Dermis microvascular lymphatic vessel endothelial cell (primary cell): ENCODE measurements at regions not wholly inside any gene's neighbourhood (a gene's known extent, or its start where the extent isn't known, plus 50 kb on each side); places are given as distances from the start of the nearest gene placed in this dataset.
"Not testable (repeated sequence)": the region's sequence is repeated elsewhere in the genome, so short reads cannot be mapped to it uniquely, and the experiment has no call there.

ENCODE experiments used
- DNase-seq, 2 donors: peaks; one replicate each; pipeline versions ENCODE4 v3.0.0 to v3.0.0-alpha.2; 2010; ENCODE audit warnings: low read depth in 2 of 2

DNA sequence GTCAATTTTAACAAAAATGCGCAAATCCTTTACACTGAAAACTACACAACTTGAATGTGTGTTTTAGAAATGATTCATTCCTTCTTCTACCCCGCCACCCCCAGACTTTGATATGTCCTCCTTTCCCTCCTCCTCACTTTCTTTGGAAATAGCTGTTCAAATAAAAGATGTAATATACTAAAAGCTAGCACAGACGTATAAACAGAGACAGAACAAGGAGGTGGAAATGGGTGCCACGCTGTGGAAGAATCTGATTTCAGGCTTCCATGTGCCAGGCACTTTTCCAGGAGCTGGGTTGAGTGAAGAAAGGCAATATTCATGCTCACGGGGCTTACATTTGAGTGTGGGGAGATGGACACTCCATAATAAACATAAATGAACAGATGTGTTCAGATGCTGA lies 246.6 kb downstream of the ZNF92 start:
- not testable (repeated sequence) for DNase-seq

DNA sequence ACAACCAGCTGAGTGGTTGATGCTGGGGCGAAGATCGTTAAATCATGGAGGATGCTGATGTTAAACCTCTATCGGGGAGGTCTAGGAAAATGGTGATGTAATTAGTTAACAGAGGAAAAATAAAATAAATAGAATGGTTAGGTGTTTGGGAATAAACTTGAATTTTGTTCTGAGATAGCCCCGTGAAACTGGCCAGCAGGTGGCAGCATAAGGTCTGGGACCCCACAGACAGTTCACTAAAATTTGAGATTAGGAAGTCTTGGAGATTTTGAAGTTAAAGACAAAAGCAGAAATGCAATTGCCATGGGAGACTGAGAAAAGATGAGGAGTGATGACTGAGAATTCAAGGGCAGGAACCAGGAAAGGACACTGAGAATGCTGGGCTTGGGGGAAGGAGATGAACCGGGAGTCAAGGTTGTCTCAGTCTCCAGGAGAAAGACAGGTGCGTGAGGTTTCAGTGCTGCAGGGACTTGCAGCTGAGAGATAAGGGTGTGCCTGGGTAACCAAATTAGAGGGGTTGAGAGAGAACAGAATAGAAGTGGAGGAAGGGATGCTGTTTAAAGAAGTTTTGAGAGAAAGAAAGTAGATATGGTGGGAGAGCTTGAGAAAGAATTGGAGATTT lies 248.0 kb downstream of the ZNF92 start:
- peak; percentile 1 to 8 for DNase-seq

GRCh38 chr7:65631236-65631635 lies 241.6 kb upstream of the VKORC1L1 start:
- not testable (repeated sequence) for DNase-seq

- DNase-seq, result not testable (repeated sequence)
Observed at GRCh38 chr7:65633587-65634404, 239.1 kb upstream of the VKORC1L1 start.

GRCh38 chr7:65638918-65639317 lies 234.0 kb upstream of the VKORC1L1 start:
- DNase-seq, result not testable (repeated sequence)

- DNase-seq, result not testable (repeated sequence)
Observed at GRCh38 chr7:65639717-65640116, 233.2 kb upstream of the VKORC1L1 start.

GRCh38 chr7:65643498-65643897 lies 229.4 kb upstream of the VKORC1L1 start:
- DNase-seq, result not testable (repeated sequence)

DNA sequence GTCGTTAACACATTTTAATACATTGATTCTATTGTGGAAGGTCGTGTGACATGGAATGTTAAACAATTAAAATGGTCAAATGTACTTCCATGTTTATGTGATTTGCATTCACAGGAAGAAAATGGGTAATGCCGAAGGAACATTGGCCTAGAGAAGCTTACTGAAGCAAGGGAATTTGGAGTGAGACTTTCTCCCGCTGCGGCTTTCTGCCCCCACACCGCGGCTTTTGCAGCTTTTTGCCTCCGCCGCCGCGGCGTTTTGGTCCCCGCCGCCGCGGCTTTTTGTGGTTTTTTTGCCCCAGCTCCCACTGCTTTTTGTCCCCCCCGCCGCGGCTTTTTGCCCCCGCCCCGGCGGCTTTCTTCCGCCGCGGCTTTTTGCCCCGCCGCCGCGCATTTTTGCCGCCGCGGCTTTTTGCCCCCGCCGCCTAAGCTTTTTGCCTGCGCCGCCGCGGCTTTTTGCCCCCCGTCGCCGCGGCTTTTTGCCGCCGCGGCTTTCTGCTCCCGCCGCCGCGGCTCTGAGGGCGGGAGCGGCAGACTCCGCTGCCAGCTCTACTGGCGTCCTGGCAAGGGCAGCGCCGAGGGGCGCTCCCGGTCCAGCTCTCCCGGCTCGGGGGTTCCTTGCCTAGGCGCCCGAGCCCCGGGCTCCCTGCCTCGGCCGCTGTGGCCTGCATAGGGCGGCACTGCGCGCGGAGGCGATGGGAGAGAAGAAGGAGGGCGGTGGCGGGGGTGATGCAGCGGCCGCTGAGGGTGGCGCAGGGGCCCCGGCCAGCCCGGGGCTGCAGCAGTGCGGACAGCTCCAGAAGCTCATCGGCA lies 225.5 kb upstream of the VKORC1L1 start:
- not testable (repeated sequence) for DNase-seq

DNA sequence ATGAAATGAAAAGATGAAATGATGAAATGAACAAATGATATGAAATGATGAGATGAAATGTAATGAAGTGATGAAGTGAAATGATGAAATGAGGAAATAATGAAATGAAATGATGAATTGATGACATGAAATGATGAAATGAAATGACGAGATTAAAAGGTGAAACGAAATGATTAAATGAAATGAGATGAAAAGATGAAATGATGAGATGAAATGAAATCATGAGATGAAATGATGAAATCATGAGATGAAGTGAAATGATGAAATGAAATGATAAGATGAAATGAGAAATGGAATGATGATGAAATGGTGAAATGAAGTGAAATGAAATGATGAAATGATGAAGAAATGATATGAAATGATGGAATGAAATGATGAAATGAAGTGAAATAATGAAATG lies 221.7 kb upstream of the VKORC1L1 start:
- DNase-seq, result not testable (repeated sequence)

- DNase-seq, result not testable (repeated sequence)
Observed at GRCh38 chr7:65651826-65652592, 220.9 kb upstream of the VKORC1L1 start.

- DNase-seq, result not testable (repeated sequence)
Observed at GRCh38 chr7:65652669-65653068, 220.2 kb upstream of the VKORC1L1 start.

GRCh38 chr7:65656494-65657188 lies 216.2 kb upstream of the VKORC1L1 start:
- not testable (repeated sequence) for DNase-seq

- not testable (repeated sequence) for DNase-seq
Observed at GRCh38 chr7:65683362-65683761, 189.5 kb upstream of the VKORC1L1 start.

- peak; percentile 25 to 59 for DNase-seq
Observed at GRCh38 chr7:65699026-65699714, 173.7 kb upstream of the VKORC1L1 start.

DNA sequence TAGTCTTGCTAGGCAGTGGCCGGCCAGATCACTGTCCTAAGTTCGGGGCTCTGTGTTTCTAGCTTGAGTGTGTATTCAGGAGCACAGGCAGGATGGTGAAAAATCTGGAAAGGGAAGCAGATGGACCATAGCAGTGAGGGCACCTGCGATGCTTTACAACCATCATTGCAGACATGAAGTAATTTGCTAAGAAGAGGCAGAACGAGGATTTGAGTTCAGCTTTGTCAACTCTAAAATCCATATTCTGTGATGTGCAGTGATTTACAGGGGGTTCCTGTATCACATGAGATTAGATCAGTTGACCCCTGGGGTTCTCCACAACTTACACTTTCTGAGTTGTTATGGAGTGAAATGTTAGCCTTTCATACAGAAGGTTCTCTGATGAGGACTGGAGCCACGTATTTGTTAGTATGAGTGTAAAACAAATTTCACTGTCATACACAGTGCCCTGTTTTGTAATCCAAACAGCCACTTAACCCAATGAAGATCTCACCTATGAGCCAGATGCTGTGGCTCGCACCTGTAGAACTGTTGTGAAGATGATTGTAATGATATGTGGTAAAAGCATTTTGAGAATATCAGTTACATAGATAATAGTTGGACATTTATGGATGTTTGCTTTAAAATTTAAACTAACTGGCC lies 173.0 kb upstream of the VKORC1L1 start:
- DNase-seq, result peak; percentile 22 to 54

DNA sequence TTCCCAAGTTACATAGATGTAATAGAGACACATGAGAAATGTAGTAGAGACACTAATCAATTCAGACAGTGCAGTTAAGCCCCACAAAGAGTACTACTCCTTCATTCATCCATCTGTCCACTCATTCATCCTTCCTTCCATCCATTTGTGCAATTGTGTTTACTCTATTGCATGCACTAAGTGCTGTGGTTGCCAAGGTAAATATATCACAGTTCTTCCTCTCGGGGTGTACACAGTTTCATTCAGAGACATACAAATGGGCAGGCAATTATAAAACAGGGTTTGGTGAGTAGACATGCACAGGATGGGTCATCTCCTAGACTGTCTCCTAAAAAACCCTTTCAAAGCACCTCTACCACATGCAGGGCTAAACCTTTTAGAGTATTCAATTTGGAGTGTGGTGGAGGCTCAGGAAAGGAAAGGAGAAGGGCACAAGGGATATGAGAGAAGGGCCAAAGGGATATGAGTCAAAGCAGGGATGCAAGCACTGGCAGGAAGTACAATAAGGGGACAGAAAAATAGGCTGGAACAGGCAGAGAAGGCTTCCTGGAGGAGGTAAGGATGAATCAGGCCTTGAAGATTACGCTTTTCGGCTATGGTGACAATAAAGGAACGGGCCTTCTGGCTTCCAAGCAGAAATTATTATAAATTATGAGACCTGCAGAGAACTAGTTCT lies 153.6 kb upstream of the VKORC1L1 start:
- DNase-seq, result peak; percentile 30 to 64

DNA sequence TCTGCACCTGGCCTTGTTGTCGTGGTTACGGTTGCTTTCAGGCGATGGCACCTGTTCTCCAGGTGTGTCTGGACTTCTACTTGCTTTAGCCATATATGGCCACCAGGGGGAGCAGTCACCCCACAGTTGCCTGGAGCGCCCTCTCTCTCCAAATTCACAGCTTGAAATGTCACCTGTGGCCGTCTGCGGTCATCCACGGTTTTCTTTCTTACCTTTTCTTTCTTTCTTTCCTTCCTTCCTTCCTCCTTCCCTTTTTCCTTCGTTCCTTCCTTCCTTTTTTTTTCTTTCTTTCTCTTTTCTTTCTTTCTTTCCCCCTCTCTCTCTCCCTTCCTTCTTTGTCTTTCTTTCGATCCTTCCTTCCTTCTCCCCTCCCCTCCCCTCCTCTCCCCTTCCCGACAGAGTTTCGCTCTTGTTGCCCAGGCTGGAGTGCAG lies 150.5 kb upstream of the VKORC1L1 start:
- peak; percentile 15 to 45 for DNase-seq

GRCh38 chr7:65727182-65727581 lies 145.7 kb upstream of the VKORC1L1 start:
- DNase-seq, result not testable (repeated sequence)

DNA sequence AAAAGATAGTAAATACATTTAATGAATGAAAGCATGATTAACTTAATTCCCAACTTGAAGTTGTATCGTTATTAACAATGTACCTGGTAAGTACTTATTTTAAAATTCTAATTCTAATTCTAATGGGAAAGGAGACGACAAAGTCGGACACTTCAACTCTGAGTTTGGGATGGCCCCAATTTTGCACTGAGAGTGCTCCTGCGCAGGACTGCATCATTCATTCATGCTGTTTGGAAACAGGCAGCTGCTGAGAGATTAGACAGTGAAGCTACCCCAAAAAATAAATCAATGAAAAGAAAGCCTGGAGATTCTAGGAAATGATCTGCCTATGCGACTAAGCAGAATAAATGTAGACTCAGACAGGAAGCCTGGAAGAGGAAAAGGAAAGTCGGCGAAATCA lies 141.7 kb upstream of the VKORC1L1 start:
- no peak for DNase-seq
